HepG2 (cell line): ENCODE measurements at regions not wholly inside any gene's neighbourhood (a gene's known extent, or its start where the extent isn't known, plus 50 kb on each side); places are given as distances from the start of the nearest gene placed in this dataset.

Experiments used
- ATF2 ChIP-seq: sonication (generic); formaldehyde crosslinking; IDR thresholded peaks from 2 replicates; pipeline ENCODE4 v1.4.0; 2020; ENCODE audit warnings: missing genetic modification reagents
- CTCF ChIP-seq: sonication (generic); formaldehyde crosslinking; IDR thresholded peaks from 2 replicates; pipeline ENCODE4 v1.5.0; 2020; ENCODE audit warnings: mild to moderate bottlenecking, missing genetic modification reagents, moderate library complexity
- ELF3 ChIP-seq: IDR thresholded peaks from 2 replicates; pipeline ENCODE4 v1.6.1; 2016; ENCODE audit warnings: missing genetic modification reagents, missing compliant biosample characterization
- PRDM15 ChIP-seq: sonication (generic); formaldehyde crosslinking; IDR thresholded peaks from 2 replicates; pipeline ENCODE4 v1.4.0; 2020; ENCODE audit warnings: missing genetic modification reagents
- YY1 ChIP-seq: IDR thresholded peaks from 2 replicates; pipeline ENCODE4 v1.6.1; 2011; ENCODE audit warnings: low read length, low read depth, moderate library complexity, mild to moderate bottlenecking; ENCODE audit not compliant: insufficient read depth, insufficient replicate concordance
- ZFP41 ChIP-seq: sonication (generic); formaldehyde crosslinking; IDR thresholded peaks from 2 replicates; pipeline ENCODE4 v1.4.0; 2020; ENCODE audit warnings: mild to moderate bottlenecking, missing genetic modification reagents, borderline replicate concordance
- ZNF180 ChIP-seq: sonication (generic); formaldehyde crosslinking; IDR thresholded peaks from 2 replicates; pipeline ENCODE4 v1.4.0; 2020; ENCODE audit warnings: low read depth, missing genetic modification reagents, borderline replicate concordance
- ZNF737 ChIP-seq: sonication (generic); formaldehyde crosslinking; IDR thresholded peaks from 2 replicates; pipeline ENCODE4 v1.5.0; 2020; ENCODE audit warnings: missing genetic modification reagents, mild to moderate bottlenecking, borderline replicate concordance

GRCh38 chr5:174414315-174414710 lies 310.1 kb upstream of the MSX2 start:
- TF ChIP-seq PRDM15 (CRISPR knock-in tag), result no peak
- TF ChIP-seq ELF3 (CRISPR knock-in tag), result no peak
- TF ChIP-seq YY1, result no peak
- TF ChIP-seq ZFP41 (CRISPR knock-in tag), result no peak
- TF ChIP-seq CTCF (CRISPR knock-in tag), result no peak
- TF ChIP-seq ZNF180 (CRISPR knock-in tag), result no peak
- no peak for TF ChIP-seq ATF2
- TF ChIP-seq ZNF737 (CRISPR knock-in tag), result no peak
